Panc1 (cell line): ENCODE measurements at regions not wholly inside any gene's neighbourhood (a gene's known extent, or its start where the extent isn't known, plus 50 kb on each side); places are given as distances from the start of the nearest gene placed in this dataset. TPM values are rescaled to one million over a fixed set of nuclear protein-coding genes. Genes with fewer than 3 reads are reported as not detected.

Experiments
- microRNA-seq: library from miRNA; unstranded; fragments of <30 nt; microRNA quantifications from one replicate; pipeline ENCODE4 v1.1.0, GENCODE V29; 2020; ENCODE audit not compliant: unreplicated experiment

Small RNA genes lying in the stretch of these regions (microRNA-seq; reads per million reads assigned to microRNA genes)
- gene MIR4532, result not detected
